GM23338 (cell line): ENCODE measurements at regions not wholly inside any gene's neighbourhood (a gene's known extent, or its start where the extent isn't known, plus 50 kb on each side); places are given as distances from the start of the nearest gene placed in this dataset.

Experiments used
- ATAC-seq: fragments of 200-7000 bp; cut with Tn5 transposase; 3 replicates; pipeline ENCODE4 v1.9.1; 2020
- DNase-seq: peaks from one replicate; pipeline ENCODE4 v3.0.0-alpha.2; 2015; ENCODE audit warnings: low spot score
- H2AFZ ChIP-seq: fragments of 200-600 bp; sonication (generic); 2 replicates; pipeline ENCODE4 v1.8.0; 2016; ENCODE audit warnings: antibody characterized with exemption, mild to moderate bottlenecking, moderate library complexity
- H3F3A ChIP-seq: fragments of 200-600 bp; sonication (generic); replicated peaks from 2 replicates; pipeline ENCODE4 v1.8.0; 2017; ENCODE audit warnings: antibody characterized with exemption, mixed run types, low read depth
- H3K27ac ChIP-seq: fragments of 200-600 bp; sonication (generic); 2 replicates; pipeline ENCODE4 v1.6.1; 2016; ENCODE audit warnings: low read depth
- H3K27me3 ChIP-seq: fragments of 200-600 bp; sonication (generic); 2 replicates; pipeline ENCODE4 v1.8.0; 2016; ENCODE audit warnings: mild to moderate bottlenecking, mixed run types, moderate library complexity; ENCODE audit not compliant: insufficient read depth
- H3K36me3 ChIP-seq: fragments of 200-600 bp; sonication (generic); 2 replicates; pipeline ENCODE4 v1.8.0; 2016; ENCODE audit warnings: mild to moderate bottlenecking; ENCODE audit not compliant: insufficient read depth
- H3K4me1 ChIP-seq: fragments of 200-600 bp; sonication (generic); 2 replicates; pipeline ENCODE4 v1.8.0; 2016; ENCODE audit warnings: mild to moderate bottlenecking, moderate library complexity; ENCODE audit not compliant: insufficient read depth
- H3K4me2 ChIP-seq: fragments of 200-600 bp; sonication (generic); 2 replicates; pipeline ENCODE4 v1.7.1; 2017; ENCODE audit warnings: mixed run types
- H3K4me3 ChIP-seq: fragments of 200-600 bp; sonication (generic); 2 replicates; pipeline ENCODE4 v1.6.1; 2016; ENCODE audit warnings: mixed run types
- H3K79me2 ChIP-seq: fragments of 200-600 bp; sonication (generic); replicated peaks from 2 replicates; pipeline ENCODE4 v1.8.0; 2017; ENCODE audit warnings: mild to moderate bottlenecking; ENCODE audit not compliant: insufficient read depth
- H3K9me2 ChIP-seq: fragments of 200-600 bp; sonication (generic); 2 replicates; pipeline ENCODE4 v1.8.0; 2017; ENCODE audit not compliant: insufficient read depth
- H4K20me1 ChIP-seq: fragments of 200-600 bp; sonication (generic); replicated peaks from 2 replicates; pipeline ENCODE4 v1.8.0; 2017; ENCODE audit warnings: mild to moderate bottlenecking; ENCODE audit not compliant: insufficient read depth
- H3K27ac Mint-ChIP-seq: 2 replicates; pipeline ENCODE4 v1.8.0; 2020; ENCODE audit warnings: inconsistent platforms, mild to moderate bottlenecking, moderate library complexity, mixed read lengths
- H3K27me3 Mint-ChIP-seq: 3 replicates; pipeline ENCODE4 v1.8.0; 2022; ENCODE audit warnings: low read depth, mild to moderate bottlenecking, moderate library complexity, mixed read lengths, inconsistent platforms; ENCODE audit not compliant: insufficient read depth, poor library complexity
- H3K36me3 Mint-ChIP-seq: 3 replicates; pipeline ENCODE4 v1.8.0; 2021; ENCODE audit warnings: low read depth, mild to moderate bottlenecking, inconsistent platforms, moderate library complexity, mixed read lengths
- H3K4me1 Mint-ChIP-seq: 3 replicates; pipeline ENCODE4 v1.8.0; 2020; ENCODE audit warnings: mild to moderate bottlenecking, inconsistent platforms, mixed read lengths
- H3K4me3 Mint-ChIP-seq: 3 replicates; pipeline ENCODE4 v1.8.0; 2021; ENCODE audit warnings: moderate library complexity, mild to moderate bottlenecking, inconsistent platforms, mixed read lengths
- H3K9me3 Mint-ChIP-seq: 3 replicates; pipeline ENCODE4 v1.8.0; 2020; ENCODE audit warnings: moderate library complexity, mild to moderate bottlenecking, inconsistent platforms, mixed read lengths
- CREB1 ChIP-seq: fragments of 250-450 bp; sonication (Bioruptor Pico); IDR thresholded peaks from 2 replicates; pipeline ENCODE4 v1.5.0; 2020; ENCODE audit warnings: low read depth, mild to moderate bottlenecking, moderate library complexity
- CTCF ChIP-seq, 2 experiments: fragments of 200-600 bp in 1 of 2; sonication (generic) in 1 of 2; conservative IDR thresholded peaks; 2 replicates each; pipeline versions ENCODE4 v1.5.1 to v1.6.1; 2016 to 2017; ENCODE audit warnings: antibody characterized with exemption in 2 of 2, low read depth in 2 of 2, mild to moderate bottlenecking in 2 of 2, moderate library complexity in 1 of 2
- ETS1 ChIP-seq: IDR thresholded peaks from 2 replicates; pipeline ENCODE4 v1.6.1; 2016; ENCODE audit warnings: antibody characterized with exemption
- EZH2 ChIP-seq: fragments of 200-600 bp; sonication (generic); IDR thresholded peaks from one replicate; pipeline ENCODE4 v1.8.0; 2017; ENCODE audit warnings: antibody characterized with exemption, mild to moderate bottlenecking, low read depth; ENCODE audit not compliant: unreplicated experiment
- EZH2phosphoT487 ChIP-seq: fragments of 200-600 bp; sonication (generic); IDR thresholded peaks from one replicate; pipeline ENCODE4 v1.8.1; 2018; ENCODE audit warnings: antibody characterized with exemption; ENCODE audit not compliant: unreplicated experiment
- JUNB ChIP-seq: IDR thresholded peaks from one replicate; pipeline ENCODE4 v1.6.1; 2016; ENCODE audit warnings: antibody characterized with exemption; ENCODE audit not compliant: unreplicated experiment
- NANOG ChIP-seq: IDR thresholded peaks from 2 replicates; pipeline ENCODE4 v1.6.1; 2016; ENCODE audit warnings: antibody characterized with exemption, borderline replicate concordance
- POLR2AphosphoS5 ChIP-seq: IDR thresholded peaks from 2 replicates; pipeline ENCODE4 v1.6.1; 2016; ENCODE audit warnings: antibody characterized with exemption, low read depth
- REST ChIP-seq: IDR thresholded peaks from one replicate; pipeline ENCODE4 v1.6.1; 2018; ENCODE audit warnings: antibody characterized with exemption; ENCODE audit not compliant: unreplicated experiment
- STAT1 ChIP-seq: IDR thresholded peaks from one replicate; pipeline ENCODE4 v1.6.1; 2016; ENCODE audit warnings: antibody characterized with exemption; ENCODE audit not compliant: unreplicated experiment
- ZNF114 ChIP-seq: fragments of 250-450 bp; sonication (Bioruptor Pico); IDR thresholded peaks from 2 replicates; pipeline ENCODE4 v1.5.0; 2020; ENCODE audit warnings: mild to moderate bottlenecking, moderate library complexity
- ZNF331 ChIP-seq: fragments of 250-450 bp; sonication (Bioruptor Pico); IDR thresholded peaks from 2 replicates; pipeline ENCODE4 v1.5.0; 2020; ENCODE audit warnings: low read depth, mild to moderate bottlenecking, moderate library complexity
- ZNF462 ChIP-seq: fragments of 250-450 bp; sonication (Bioruptor Pico); IDR thresholded peaks from 2 replicates; pipeline ENCODE4 v1.5.0; 2020; ENCODE audit warnings: mild to moderate bottlenecking, moderate library complexity

GRCh38 chr2:7440977-7441376, 523.8 kb downstream of the RNF144A start:
- no peak overlapping the region for H3K27ac ChIP-seq
- 0 out of 2 replicates have a peak overlapping the region, but pooled peaks have one; percentile 18 for H2AFZ ChIP-seq
- peaks cover 5% of the 10 kb centered on the region; the same call in 1 of the 2 replicates for H3K9me2 ChIP-seq
- Mint-ChIP-seq H3K27ac (no peak overlapping the region), H3K27me3 (no peaks in the 10 kb centered on the region), H3K4me1 (no peaks in the 10 kb centered on the region; the same call in 2 of the 3 replicates), H3K4me3 (no peak overlapping the region), H3K9me3 (peaks cover 6% of the 10 kb centered on the region; the same call in 1 of the 3 replicates), H3K36me3 (no peaks in the 10 kb centered on the region; the same call in 2 of the 3 replicates)
- DNase-seq (no peak), ATAC-seq (no peak)
- H3K79me2 ChIP-seq, result no peaks in the 10 kb centered on the region
- no peaks in the 10 kb centered on the region for H3K36me3 ChIP-seq
- H3K4me2 ChIP-seq, result no peak overlapping the region
- no peak overlapping the region for H3K4me3 ChIP-seq
- H3K4me1 ChIP-seq, result 0 out of 2 replicates have a peak, but pooled peaks cover 5% of the 10 kb centered on the region
- no peaks in the 10 kb centered on the region for H4K20me1 ChIP-seq
- no peak for TF ChIP-seq REST
- no peak for TF ChIP-seq ZNF462 (CRISPR knock-in tag)
- no peak for TF ChIP-seq JUNB
- TF ChIP-seq STAT1, result no peak
- TF ChIP-seq ETS1, result no peak
- no peak for TF ChIP-seq CREB1 (CRISPR knock-in tag)
- TF ChIP-seq CTCF (conservative IDR thresholded peaks at IDR 0.05; ENCODE audit: low read depth in 2 of 2), result no peak
- no peak for TF ChIP-seq EZH2phosphoT487
- no peak for TF ChIP-seq NANOG
- no peak for TF ChIP-seq POLR2AphosphoS5
- no peak for TF ChIP-seq ZNF114 (CRISPR knock-in tag)
- no peak for TF ChIP-seq ZNF331 (CRISPR knock-in tag)
- no peak for TF ChIP-seq EZH2
- no peaks in the 10 kb centered on the region for H3F3A ChIP-seq
- H3K27me3 ChIP-seq, result no peaks in the 10 kb centered on the region
